Lower leg skin (tissue), 3 donors: ENCODE measurements at regions not wholly inside any gene's neighbourhood (a gene's known extent, or its start where the extent isn't known, plus 50 kb on each side); places are given as distances from the start of the nearest gene placed in this dataset.

Experiments used
- POLR2A ChIP-seq, 2 donors: fragments of 450-650 bp; IDR thresholded peaks; one replicate each; pipeline ENCODE4 v1.6.1; 2016 to 2017; ENCODE audit warnings: antibody characterized with exemption in 2 of 2, mild to moderate bottlenecking in 1 of 2, moderate library complexity in 1 of 2
- TF ChIP-seq, protein P1 (sequence below), 3 donors: fragments of 450-650 bp; IDR thresholded peaks; one replicate each; pipeline ENCODE4 v1.5.1; 2016; ENCODE audit warnings: antibody characterized with exemption in 3 of 3, mild to moderate bottlenecking in 3 of 3, moderate library complexity in 2 of 3

DNA sequence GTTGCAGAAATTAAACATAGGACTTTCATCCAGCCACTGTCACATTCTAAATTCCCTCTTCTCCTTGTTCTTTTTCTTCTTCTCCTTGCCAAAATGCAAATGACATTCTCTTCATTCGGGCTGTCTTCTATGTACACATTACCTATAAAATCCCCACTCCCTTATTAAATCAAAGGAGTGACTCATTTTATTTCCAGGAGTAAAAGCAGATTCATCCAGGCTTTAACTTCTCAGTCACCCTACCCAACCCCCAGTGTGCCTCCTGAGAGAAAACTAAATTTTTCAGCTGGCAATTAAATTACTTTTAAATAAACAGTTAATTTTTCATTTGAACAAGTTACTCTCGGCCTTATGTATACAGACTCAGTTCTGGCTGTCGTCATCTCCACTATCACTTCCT lies 223.9 kb upstream of the SHH start:
- TF ChIP-seq, protein P1, sequence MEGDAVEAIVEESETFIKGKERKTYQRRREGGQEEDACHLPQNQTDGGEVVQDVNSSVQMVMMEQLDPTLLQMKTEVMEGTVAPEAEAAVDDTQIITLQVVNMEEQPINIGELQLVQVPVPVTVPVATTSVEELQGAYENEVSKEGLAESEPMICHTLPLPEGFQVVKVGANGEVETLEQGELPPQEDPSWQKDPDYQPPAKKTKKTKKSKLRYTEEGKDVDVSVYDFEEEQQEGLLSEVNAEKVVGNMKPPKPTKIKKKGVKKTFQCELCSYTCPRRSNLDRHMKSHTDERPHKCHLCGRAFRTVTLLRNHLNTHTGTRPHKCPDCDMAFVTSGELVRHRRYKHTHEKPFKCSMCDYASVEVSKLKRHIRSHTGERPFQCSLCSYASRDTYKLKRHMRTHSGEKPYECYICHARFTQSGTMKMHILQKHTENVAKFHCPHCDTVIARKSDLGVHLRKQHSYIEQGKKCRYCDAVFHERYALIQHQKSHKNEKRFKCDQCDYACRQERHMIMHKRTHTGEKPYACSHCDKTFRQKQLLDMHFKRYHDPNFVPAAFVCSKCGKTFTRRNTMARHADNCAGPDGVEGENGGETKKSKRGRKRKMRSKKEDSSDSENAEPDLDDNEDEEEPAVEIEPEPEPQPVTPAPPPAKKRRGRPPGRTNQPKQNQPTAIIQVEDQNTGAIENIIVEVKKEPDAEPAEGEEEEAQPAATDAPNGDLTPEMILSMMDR (IDR thresholded peaks at IDR 0.05) = no peak
- no peak for TF ChIP-seq POLR2A (IDR thresholded peaks at IDR 0.05)
